ENCODE measurements at regions not wholly inside any gene's neighbourhood (a gene's known extent, or its start where the extent isn't known, plus 50 kb on each side); places are given as distances from the start of the nearest gene placed in this dataset.

- no peaks in the 10 kb centered on the region for H3K9me1 ChIP-seq (ENCODE audit: control insufficient read depth, extremely low read depth, insufficient read depth, low read length)
- H3K79me2 ChIP-seq (ENCODE audit: control insufficient read depth, insufficient read depth, low read length) = no peaks in the 10 kb centered on the region
- H4K20me1 ChIP-seq (ENCODE audit: control insufficient read depth, extremely low read depth, insufficient read depth, low read length) = no peaks in the 10 kb centered on the region
- DNase-seq (ENCODE audit: low read depth, low spot score) (no peak), FAIRE-seq (no peak)
- dilution Hi-C loops (cut with MboI; ENCODE audit: extremely low pct_ligation_motif_present, low sequenced_read_pairs) = no loop called here
- no peak overlapping the region for H2AFZ ChIP-seq (ENCODE audit: control insufficient read depth, low read length)
- TF ChIP-seq CTCF (optimal IDR thresholded peaks at IDR 0.05 in 1 of 3, IDR thresholded peaks at IDR 0.05 in 1 of 3, conservative IDR thresholded peaks at IDR 0.05 in 1 of 3; ENCODE audit: extremely low read depth in 1 of 3, insufficient read depth in 2 of 3, low read length in 3 of 3) (no peak), EZH2 (IDR thresholded peaks at IDR 0.05; ENCODE audit: low read length) (no peak)
- H3K4me3 ChIP-seq (ENCODE audit: control insufficient read depth in 2 of 3, extremely low read depth in 1 of 3, insufficient read depth in 2 of 3, low read depth in 1 of 3, low read length in 3 of 3) = no peak overlapping the region
- H3K27me3 ChIP-seq (ENCODE audit: control insufficient read depth, extremely low read depth, insufficient read depth, low read length) = no peaks in the 10 kb centered on the region
- H3K9me3 ChIP-seq (ENCODE audit: control insufficient read depth, low read depth, low read length) = no peaks in the 10 kb centered on the region
- H3K4me2 ChIP-seq (ENCODE audit: control insufficient read depth, extremely low read depth, insufficient read depth, low read depth, low read length) = no peak overlapping the region
- no peak overlapping the region for H3K27ac ChIP-seq (ENCODE audit: control insufficient read depth, insufficient read depth, low read length)
- no peaks in the 10 kb centered on the region for H3K4me1 ChIP-seq (ENCODE audit: control insufficient read depth, extremely low read depth, insufficient read depth, low read length)
- no peaks in the 10 kb centered on the region for H3K36me3 ChIP-seq (ENCODE audit: control insufficient read depth in 2 of 2, extremely low read depth in 1 of 2, insufficient read depth in 2 of 2, low read length in 2 of 2)
- no peak overlapping the region for H3K9ac ChIP-seq (ENCODE audit: control insufficient read depth, extremely low read depth, insufficient read depth, low read length)
Observed at GRCh38 chr7:19489162-19489820, 219.5 kb downstream of the POLR1F start.

- no peaks in the 10 kb centered on the region for H3K27me3 ChIP-seq (ENCODE audit: control insufficient read depth, extremely low read depth, insufficient read depth, low read length)
- FAIRE-seq = no peak
Observed at GRCh38 chr7:19488056-19488455, 220.8 kb downstream of the POLR1F start.

More at GRCh38 chr7:19488056-19488455, 220.8 kb downstream of the POLR1F start:
- dilution Hi-C loops (cut with MboI; ENCODE audit: extremely low pct_ligation_motif_present, low sequenced_read_pairs) = no loop called here
- H3K27ac ChIP-seq (ENCODE audit: control insufficient read depth, insufficient read depth, low read length) = no peak overlapping the region
- no peak for DNase-seq (ENCODE audit: low read depth, low spot score)
- no peaks in the 10 kb centered on the region for H3K79me2 ChIP-seq (ENCODE audit: control insufficient read depth, insufficient read depth, low read length)
- H3K4me3 ChIP-seq (ENCODE audit: control insufficient read depth in 2 of 3, extremely low read depth in 1 of 3, insufficient read depth in 2 of 3, low read depth in 1 of 3, low read length in 3 of 3) = no peak overlapping the region
- TF ChIP-seq CTCF (optimal IDR thresholded peaks at IDR 0.05 in 1 of 3, IDR thresholded peaks at IDR 0.05 in 1 of 3, conservative IDR thresholded peaks at IDR 0.05 in 1 of 3; ENCODE audit: extremely low read depth in 1 of 3, insufficient read depth in 2 of 3, low read length in 3 of 3) (no peak), EZH2 (IDR thresholded peaks at IDR 0.05; ENCODE audit: low read length) (no peak)
- H3K9ac ChIP-seq (ENCODE audit: control insufficient read depth, extremely low read depth, insufficient read depth, low read length) = no peak overlapping the region
- no peaks in the 10 kb centered on the region for H3K9me1 ChIP-seq (ENCODE audit: control insufficient read depth, extremely low read depth, insufficient read depth, low read length)
- no peaks in the 10 kb centered on the region for H3K9me3 ChIP-seq (ENCODE audit: control insufficient read depth, low read depth, low read length)
- no peaks in the 10 kb centered on the region for H3K36me3 ChIP-seq (ENCODE audit: control insufficient read depth in 2 of 2, extremely low read depth in 1 of 2, insufficient read depth in 2 of 2, low read length in 2 of 2)
- no peaks in the 10 kb centered on the region for H3K4me1 ChIP-seq (ENCODE audit: control insufficient read depth, extremely low read depth, insufficient read depth, low read length)
- no peak overlapping the region for H3K4me2 ChIP-seq (ENCODE audit: control insufficient read depth, extremely low read depth, insufficient read depth, low read depth, low read length)
- no peak overlapping the region for H2AFZ ChIP-seq (ENCODE audit: control insufficient read depth, low read length)
- no peaks in the 10 kb centered on the region for H4K20me1 ChIP-seq (ENCODE audit: control insufficient read depth, extremely low read depth, insufficient read depth, low read length)
